ENCODE measurements at regions not wholly inside any gene's neighbourhood (a gene's known extent, or its start where the extent isn't known, plus 50 kb on each side); places are given as distances from the start of the nearest gene placed in this dataset.
"Not testable (repeated sequence)": the region's sequence is repeated elsewhere in the genome, so short reads cannot be mapped to it uniquely, and the experiment has no call there.

GRCh38 chr3:75579536-75579935 lies 84.6 kb upstream of the FRG2C start:
- not testable (repeated sequence) for TF ChIP-seq EZH2 (IDR thresholded peaks at IDR 0.05; ENCODE audit: borderline replicate concordance, low read length); CTCF (IDR thresholded peaks at IDR 0.05; ENCODE audit: low read length)

All from OCI-LY1 (cell line).